HUES6 (cell line): ENCODE measurements at regions not wholly inside any gene's neighbourhood (a gene's known extent, or its start where the extent isn't known, plus 50 kb on each side); places are given as distances from the start of the nearest gene placed in this dataset.

Experiments used
- H3K27ac ChIP-seq: 2 replicates; pipeline ENCODE4 v1.7.0; 2013; ENCODE audit warnings: low read depth, mild to moderate bottlenecking, low read length, inconsistent platforms
- H3K27me3 ChIP-seq: 2 replicates; pipeline ENCODE4 v1.6.1; 2013; ENCODE audit warnings: low read length; ENCODE audit not compliant: control insufficient read depth, insufficient read depth
- H3K36me3 ChIP-seq: 2 replicates; pipeline ENCODE4 v1.6.1; 2013; ENCODE audit warnings: low read length; ENCODE audit not compliant: control insufficient read depth, insufficient read depth
- H3K4me1 ChIP-seq: 2 replicates; pipeline ENCODE4 v1.6.1; 2013; ENCODE audit warnings: low read length; ENCODE audit not compliant: control insufficient read depth, insufficient read depth
- H3K4me3 ChIP-seq: 2 replicates; pipeline ENCODE4 v1.5.1; 2013; ENCODE audit warnings: low read depth, low read length
- H3K9ac ChIP-seq: one replicate; pipeline ENCODE4 v1.6.1; 2013; ENCODE audit warnings: mild to moderate bottlenecking, low read length
- H3K9me3 ChIP-seq: 2 replicates; pipeline ENCODE4 v1.6.1; 2013; ENCODE audit warnings: low read depth, low read length; ENCODE audit not compliant: control insufficient read depth, insufficient read depth

GRCh38 chr2:150007815-150008430, 420.3 kb upstream of the MMADHC start:
- H3K27ac ChIP-seq = no peak overlapping the region
- H3K36me3 ChIP-seq = no peaks in the 10 kb centered on the region
- H3K4me3 ChIP-seq = no peak overlapping the region
- H3K27me3 ChIP-seq = no peaks in the 10 kb centered on the region
- H3K4me1 ChIP-seq = no peaks in the 10 kb centered on the region
- no peak overlapping the region for H3K9ac ChIP-seq
- H3K9me3 ChIP-seq = no peaks in the 10 kb centered on the region

GRCh38 chr2:150006591-150006990, 419.0 kb upstream of the MMADHC start:
- Histone ChIP-seq H3K9me3 (no peaks in the 10 kb centered on the region), H3K27me3 (no peaks in the 10 kb centered on the region), H3K4me1 (no peaks in the 10 kb centered on the region), H3K36me3 (no peaks in the 10 kb centered on the region), H3K27ac (no peak overlapping the region), H3K9ac (no peak overlapping the region), H3K4me3 (no peak overlapping the region)

- Histone ChIP-seq H3K4me3 (no peak overlapping the region), H3K9me3 (no peaks in the 10 kb centered on the region)
Measured at GRCh38 chr2:150003544-150003943, 416.0 kb upstream of the MMADHC start.

GRCh38 chr2:150001788-150002187, 414.2 kb upstream of the MMADHC start:
- no peaks in the 10 kb centered on the region for H3K36me3 ChIP-seq

More at GRCh38 chr2:150003544-150003943, 416.0 kb upstream of the MMADHC start:
- no peak overlapping the region for H3K27ac ChIP-seq
- H3K4me1 ChIP-seq = no peaks in the 10 kb centered on the region
- no peaks in the 10 kb centered on the region for H3K27me3 ChIP-seq
- H3K36me3 ChIP-seq = no peaks in the 10 kb centered on the region
- no peak overlapping the region for H3K9ac ChIP-seq

GRCh38 chr2:149996901-149997300, 409.3 kb upstream of the MMADHC start:
- no peaks in the 10 kb centered on the region for H3K4me1 ChIP-seq
- no peak overlapping the region for H3K9ac ChIP-seq
- H3K27me3 ChIP-seq = no peaks in the 10 kb centered on the region
- H3K27ac ChIP-seq = no peak overlapping the region
- H3K36me3 ChIP-seq = no peaks in the 10 kb centered on the region
- H3K9me3 ChIP-seq = no peaks in the 10 kb centered on the region
- no peak overlapping the region for H3K4me3 ChIP-seq

More at GRCh38 chr2:150001788-150002187, 414.2 kb upstream of the MMADHC start:
- H3K4me1 ChIP-seq = no peaks in the 10 kb centered on the region
- no peaks in the 10 kb centered on the region for H3K9me3 ChIP-seq
- no peak overlapping the region for H3K27ac ChIP-seq
- no peak overlapping the region for H3K4me3 ChIP-seq
- H3K27me3 ChIP-seq = no peaks in the 10 kb centered on the region
- H3K9ac ChIP-seq = no peak overlapping the region

GRCh38 chr2:149994057-149994728, 406.6 kb upstream of the MMADHC start:
- no peak overlapping the region for H3K4me3 ChIP-seq
- H3K36me3 ChIP-seq = no peaks in the 10 kb centered on the region
- no peaks in the 10 kb centered on the region for H3K27me3 ChIP-seq
- H3K9ac ChIP-seq = no peak overlapping the region
- no peak overlapping the region for H3K27ac ChIP-seq
- no peaks in the 10 kb centered on the region for H3K4me1 ChIP-seq
- H3K9me3 ChIP-seq = no peaks in the 10 kb centered on the region

- Histone ChIP-seq H3K9ac (no peak overlapping the region), H3K27ac (no peak overlapping the region), H3K9me3 (no peaks in the 10 kb centered on the region), H3K27me3 (no peaks in the 10 kb centered on the region), H3K4me3 (no peak overlapping the region), H3K36me3 (no peaks in the 10 kb centered on the region), H3K4me1 (no peaks in the 10 kb centered on the region)
Measured at GRCh38 chr2:149993316-149993715, 405.7 kb upstream of the MMADHC start.

- H3K9ac ChIP-seq = no peak overlapping the region
- H3K27ac ChIP-seq = no peak overlapping the region
- no peaks in the 10 kb centered on the region for H3K27me3 ChIP-seq
- H3K4me1 ChIP-seq = no peaks in the 10 kb centered on the region
- no peaks in the 10 kb centered on the region for H3K9me3 ChIP-seq
- no peaks in the 10 kb centered on the region for H3K36me3 ChIP-seq
- H3K4me3 ChIP-seq = no peak overlapping the region
Measured at GRCh38 chr2:149991576-149991975, 404.0 kb upstream of the MMADHC start.

- H3K27ac ChIP-seq = no peak overlapping the region
- no peaks in the 10 kb centered on the region for H3K27me3 ChIP-seq
- H3K9me3 ChIP-seq = no peaks in the 10 kb centered on the region
- no peak overlapping the region for H3K9ac ChIP-seq
- no peak overlapping the region for H3K4me3 ChIP-seq
- no peaks in the 10 kb centered on the region for H3K4me1 ChIP-seq
- H3K36me3 ChIP-seq = no peaks in the 10 kb centered on the region
Measured at GRCh38 chr2:149990965-149991364, 403.4 kb upstream of the MMADHC start.

GRCh38 chr2:149989447-149990063, 402.0 kb upstream of the MMADHC start:
- H3K9me3 ChIP-seq = no peaks in the 10 kb centered on the region
- H3K36me3 ChIP-seq = no peaks in the 10 kb centered on the region
- no peak overlapping the region for H3K9ac ChIP-seq
- no peak overlapping the region for H3K27ac ChIP-seq
- no peak overlapping the region for H3K4me3 ChIP-seq
- H3K27me3 ChIP-seq = no peaks in the 10 kb centered on the region
- H3K4me1 ChIP-seq = no peaks in the 10 kb centered on the region

GRCh38 chr2:149988361-149988760, 400.8 kb upstream of the MMADHC start:
- no peaks in the 10 kb centered on the region for H3K4me1 ChIP-seq
- no peak overlapping the region for H3K9ac ChIP-seq
- H3K4me3 ChIP-seq = no peak overlapping the region
- H3K9me3 ChIP-seq = no peaks in the 10 kb centered on the region
- no peaks in the 10 kb centered on the region for H3K36me3 ChIP-seq
- H3K27ac ChIP-seq = no peak overlapping the region
- no peaks in the 10 kb centered on the region for H3K27me3 ChIP-seq
